DND-41 (cell line): ENCODE measurements at regions not wholly inside any gene's neighbourhood (a gene's known extent, or its start where the extent isn't known, plus 50 kb on each side); places are given as distances from the start of the nearest gene placed in this dataset.

ENCODE experiments used
- CTCF ChIP-seq: IDR thresholded peaks from 2 replicates; pipeline ENCODE4 v1.5.1; 2012; ENCODE audit warnings: borderline replicate concordance, low read length, moderate library complexity, mild to moderate bottlenecking; ENCODE audit not compliant: poor library complexity, severe bottlenecking; ENCODE audit errors: extremely low read depth
- EZH2 ChIP-seq: IDR thresholded peaks from 3 replicates; pipeline ENCODE4 v1.6.1; 2012; ENCODE audit warnings: borderline replicate concordance, low read depth, mild to moderate bottlenecking, moderate library complexity, low read length, inconsistent platforms; ENCODE audit not compliant: severe bottlenecking

GRCh38 chr11:121775276-121775675 is 322.5 kb upstream of the SORL1-AS1 start:
- TF ChIP-seq CTCF (no peak), EZH2 (no peak)
